Upper lobe of left lung (tissue), 6 donors: ENCODE measurements at regions not wholly inside any gene's neighbourhood (a gene's known extent, or its start where the extent isn't known, plus 50 kb on each side); places are given as distances from the start of the nearest gene placed in this dataset.

Experiments
- ATAC-seq, 2 donors: fragments of 200-7000 bp; cut with Tn5 transposase; one replicate each; pipeline ENCODE4 v1.9.1; 2022; ENCODE audit warnings: mild to moderate bottlenecking in 2 of 2, moderate library complexity in 2 of 2; ENCODE audit not compliant: low FRiP score in 2 of 2
- DNase-seq, 2 donors: peaks; one replicate each; pipeline ENCODE4 v3.0.0-alpha.2; 2019 to 2020
- H3K27ac ChIP-seq, 4 donors: fragments of 200-600 bp; sonication (generic); one replicate each; pipeline ENCODE4 v1.5.1; 2016 to 2019
- H3K27me3 ChIP-seq, 4 donors: fragments of 200-600 bp; sonication (generic); one replicate each; pipeline ENCODE4 v1.5.1; 2017 to 2019
- H3K36me3 ChIP-seq, 4 donors: fragments of 200-600 bp; sonication (generic); one replicate each; pipeline ENCODE4 v1.5.1; 2016 to 2019
- H3K4me1 ChIP-seq, 4 donors: fragments of 200-600 bp; sonication (generic); one replicate each; pipeline ENCODE4 v1.5.1; 2018 to 2019
- H3K4me3 ChIP-seq, 4 donors: fragments of 200-600 bp; sonication (generic); one replicate each; pipeline ENCODE4 v1.5.1; 2017 to 2019; ENCODE audit warnings: mild to moderate bottlenecking in 2 of 4, moderate library complexity in 1 of 4
- H3K9me3 ChIP-seq, 4 donors: fragments of 200-600 bp; sonication (generic); one replicate each; pipeline ENCODE4 v1.5.1; 2018 to 2019
- EP300 ChIP-seq, 4 donors: sonication (generic); formaldehyde crosslinking; IDR thresholded peaks; one replicate each; pipeline ENCODE4 v1.5.1; 2017; ENCODE audit warnings: antibody characterized with exemption in 4 of 4, control low read depth in 2 of 4
- POLR2A ChIP-seq, 4 donors: fragments of 450-650 bp; IDR thresholded peaks; one replicate each; pipeline ENCODE4 v1.5.1; 2016 to 2017; ENCODE audit warnings: antibody characterized with exemption in 4 of 4, mild to moderate bottlenecking in 2 of 4
- POLR2AphosphoS5 ChIP-seq, 2 donors: sonication (generic); formaldehyde crosslinking; IDR thresholded peaks; one replicate each; pipeline ENCODE4 v1.5.1; 2017; ENCODE audit warnings: antibody characterized with exemption in 2 of 2
- WGBS, 2 donors: methylation state at CpG; one replicate each; pipeline ENCODE4 v1.1.5; 2017 to 2018; 5-methylcytosine and 5-hydroxymethylcytosine counted together
- TF ChIP-seq, protein P1 (sequence below), 6 experiments: fragments of 450-650 bp in 4 of 6; fragments of 200-600 bp in 2 of 6; sonication (generic) in 2 of 6; IDR thresholded peaks; one replicate each; pipeline ENCODE4 v1.5.1; 2016 to 2019; ENCODE audit warnings: antibody characterized with exemption in 6 of 6
- donor health status: DM: no; HTN: no; CAD: no; lungs with moderate emphysema.
- donor health status: DM: no; HTN: yes; CAD: no; lungs with severe emphysema.

DNA sequence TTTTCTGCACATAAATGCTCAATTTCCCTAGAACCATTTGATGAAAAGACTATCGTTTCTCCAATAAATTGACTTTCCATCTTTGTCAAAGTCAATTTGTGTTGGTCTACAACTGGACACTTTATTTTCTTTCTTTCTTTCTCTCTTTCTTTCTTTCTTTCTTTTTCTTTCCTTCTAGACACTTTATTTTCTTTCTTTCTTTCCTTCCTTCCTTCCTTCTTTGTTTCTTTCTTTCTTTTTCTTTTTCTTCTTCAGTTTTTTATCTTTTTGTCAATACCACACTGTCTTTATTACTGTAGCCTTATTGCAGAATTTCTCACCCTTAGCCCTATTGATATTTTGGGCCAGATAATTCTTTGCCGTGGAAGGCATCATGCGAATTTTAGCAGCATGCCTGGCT lies 73.5 kb downstream of the FASLG start:
- Histone ChIP-seq H3K4me3 (no peak overlapping the region), H3K4me1 (no peaks in the 10 kb centered on the region), H3K9me3 (no peaks in the 10 kb centered on the region), H3K27ac (no peak overlapping the region), H3K36me3 (no peaks in the 10 kb centered on the region), H3K27me3 (no peaks in the 10 kb centered on the region)
- DNase-seq (no peak), ATAC-seq (no peak)
- WGBS, 2 donors: 93 to 97% methylated on average over 3 of the region's 3 CpGs
- TF ChIP-seq POLR2AphosphoS5 (IDR thresholded peaks at IDR 0.05) (no peak), EP300 (IDR thresholded peaks at IDR 0.05) (no peak), POLR2A (IDR thresholded peaks at IDR 0.05) (no peak)
- TF ChIP-seq, protein P1, sequence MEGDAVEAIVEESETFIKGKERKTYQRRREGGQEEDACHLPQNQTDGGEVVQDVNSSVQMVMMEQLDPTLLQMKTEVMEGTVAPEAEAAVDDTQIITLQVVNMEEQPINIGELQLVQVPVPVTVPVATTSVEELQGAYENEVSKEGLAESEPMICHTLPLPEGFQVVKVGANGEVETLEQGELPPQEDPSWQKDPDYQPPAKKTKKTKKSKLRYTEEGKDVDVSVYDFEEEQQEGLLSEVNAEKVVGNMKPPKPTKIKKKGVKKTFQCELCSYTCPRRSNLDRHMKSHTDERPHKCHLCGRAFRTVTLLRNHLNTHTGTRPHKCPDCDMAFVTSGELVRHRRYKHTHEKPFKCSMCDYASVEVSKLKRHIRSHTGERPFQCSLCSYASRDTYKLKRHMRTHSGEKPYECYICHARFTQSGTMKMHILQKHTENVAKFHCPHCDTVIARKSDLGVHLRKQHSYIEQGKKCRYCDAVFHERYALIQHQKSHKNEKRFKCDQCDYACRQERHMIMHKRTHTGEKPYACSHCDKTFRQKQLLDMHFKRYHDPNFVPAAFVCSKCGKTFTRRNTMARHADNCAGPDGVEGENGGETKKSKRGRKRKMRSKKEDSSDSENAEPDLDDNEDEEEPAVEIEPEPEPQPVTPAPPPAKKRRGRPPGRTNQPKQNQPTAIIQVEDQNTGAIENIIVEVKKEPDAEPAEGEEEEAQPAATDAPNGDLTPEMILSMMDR (IDR thresholded peaks at IDR 0.05): no peak

DNA sequence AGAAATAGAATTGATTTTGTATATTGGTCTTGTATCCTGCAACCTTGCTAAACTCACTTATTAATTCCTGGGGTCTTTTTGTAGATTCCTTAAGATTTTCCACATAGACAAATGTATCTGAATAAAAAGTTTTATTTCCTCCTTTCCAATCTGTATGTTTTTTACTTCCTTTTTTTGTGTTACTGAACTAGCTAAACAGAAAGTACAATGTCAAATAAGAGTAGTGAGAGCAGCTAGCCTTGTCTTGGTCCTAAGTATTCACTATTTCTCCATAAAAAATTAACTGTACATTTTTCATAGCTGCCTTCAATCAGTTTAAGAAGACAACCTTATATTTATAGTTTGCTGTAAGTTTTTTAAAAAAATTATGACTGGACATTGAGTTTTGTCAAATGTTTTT lies 74.9 kb downstream of the FASLG start:
- H3K9me3 ChIP-seq: no peaks in the 10 kb centered on the region
- H3K4me1 ChIP-seq: no peaks in the 10 kb centered on the region
- H3K27me3 ChIP-seq: no peaks in the 10 kb centered on the region
- no peak overlapping the region for H3K4me3 ChIP-seq
- ATAC-seq: no peak
- H3K27ac ChIP-seq: no peak overlapping the region
- TF ChIP-seq, protein P1 (IDR thresholded peaks at IDR 0.05): no peak
- TF ChIP-seq POLR2AphosphoS5 (IDR thresholded peaks at IDR 0.05): no peak
- DNase-seq: no peak
- no peaks in the 10 kb centered on the region for H3K36me3 ChIP-seq

- no peaks in the 10 kb centered on the region for H3K4me1 ChIP-seq
- H3K36me3 ChIP-seq: no peaks in the 10 kb centered on the region
- no peaks in the 10 kb centered on the region for H3K9me3 ChIP-seq
- TF ChIP-seq, protein P1 (IDR thresholded peaks at IDR 0.05): no peak
- no peak for TF ChIP-seq POLR2A (IDR thresholded peaks at IDR 0.05)
- TF ChIP-seq POLR2AphosphoS5 (IDR thresholded peaks at IDR 0.05): no peak
- TF ChIP-seq EP300 (IDR thresholded peaks at IDR 0.05): no peak
- 82 to 85% methylated on average over 2 of the region's 2 CpGs for WGBS, 2 donors
- ATAC-seq (no peak), DNase-seq (no peak)
- no peaks in the 10 kb centered on the region for H3K27me3 ChIP-seq
- no peak overlapping the region for H3K4me3 ChIP-seq
- no peak overlapping the region for H3K27ac ChIP-seq
Observed at GRCh38 chr1:172738389-172738788, 79.5 kb downstream of the FASLG start.

GRCh38 chr1:172742599-172743500 lies 83.9 kb downstream of the FASLG start:
- Histone ChIP-seq H3K4me1 (peaks cover 16 to 23% (median 23%) of the 10 kb centered on the region in 4 donors), H3K36me3 (no peaks in the 10 kb centered on the region), H3K9me3 (no peaks in the 10 kb centered on the region), H3K27ac (no peak overlapping the region), H3K4me3 (no peak overlapping the region), H3K27me3 (no peaks in the 10 kb centered on the region)
- TF ChIP-seq, protein P1 (IDR thresholded peaks at IDR 0.05): peak; percentile 30 to 70 (median 66)
- no peak for TF ChIP-seq POLR2A (IDR thresholded peaks at IDR 0.05)
- 20 to 25% methylated on average over 8 of the region's 8 CpGs for WGBS, 2 donors
- no peak for ATAC-seq
- no peak for DNase-seq

- peak; percentile 80 to 88 for ATAC-seq
- no peak for TF ChIP-seq POLR2A (IDR thresholded peaks at IDR 0.05)
- TF ChIP-seq, protein P1 (IDR thresholded peaks at IDR 0.05): peak; percentile 47 to 85 (median 73)
- no peaks in the 10 kb centered on the region for H3K27me3 ChIP-seq
- peak overlapping the region; percentile 64 to 79 (median 70) for H3K27ac ChIP-seq
- H3K9me3 ChIP-seq: no peaks in the 10 kb centered on the region
- peaks cover 16 to 23% (median 23%) of the 10 kb centered on the region in 4 donors for H3K4me1 ChIP-seq
- H3K4me3 ChIP-seq: no peak overlapping the region
- peak in 1 of 2 donors; percentile 28 for DNase-seq
- H3K36me3 ChIP-seq: no peaks in the 10 kb centered on the region
- 9 to 21% methylated on average over 2 of the region's 2 CpGs for WGBS, 2 donors
Observed at GRCh38 chr1:172745014-172745413, 86.1 kb downstream of the FASLG start.
